ENCODE measurements at regions not wholly inside any gene's neighbourhood (a gene's known extent, or its start where the extent isn't known, plus 50 kb on each side); places are given as distances from the start of the nearest gene placed in this dataset.
"Not testable (repeated sequence)": the region's sequence is repeated elsewhere in the genome, so short reads cannot be mapped to it uniquely, and the experiment has no call there.

GRCh38 chr5:39579750-39580149 lies 155.0 kb upstream of the DAB2 start:
- DNase-seq, result no peak

DNA sequence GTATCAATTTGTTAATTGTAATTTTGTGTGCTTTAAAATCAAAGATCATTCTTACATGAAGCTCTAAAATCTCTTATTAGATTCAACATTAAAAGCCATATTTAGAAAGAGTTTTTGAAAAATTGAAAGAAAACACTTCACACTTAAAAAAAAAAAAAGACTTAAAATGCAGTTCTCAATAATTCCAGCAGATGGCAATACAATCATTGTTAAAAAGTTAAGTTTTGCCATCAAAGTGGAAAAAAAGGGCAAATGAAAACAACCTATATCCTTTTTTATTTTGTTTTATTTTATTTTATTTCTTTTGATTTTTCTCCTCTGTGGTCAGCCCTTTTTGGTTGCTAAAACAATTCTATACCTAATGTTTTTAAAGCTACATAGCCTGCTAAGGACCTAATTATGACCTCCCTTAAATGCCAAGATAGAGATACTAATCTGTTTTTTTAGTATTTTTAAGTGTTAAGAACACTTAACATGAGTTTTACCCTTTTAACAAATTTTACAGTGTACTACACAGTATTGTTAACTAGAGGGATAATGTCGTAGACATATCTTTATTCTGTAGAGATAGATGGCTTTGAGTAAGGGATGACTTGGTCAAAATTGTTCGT lies 154.2 kb upstream of the DAB2 start:
- no peak for DNase-seq

DNA sequence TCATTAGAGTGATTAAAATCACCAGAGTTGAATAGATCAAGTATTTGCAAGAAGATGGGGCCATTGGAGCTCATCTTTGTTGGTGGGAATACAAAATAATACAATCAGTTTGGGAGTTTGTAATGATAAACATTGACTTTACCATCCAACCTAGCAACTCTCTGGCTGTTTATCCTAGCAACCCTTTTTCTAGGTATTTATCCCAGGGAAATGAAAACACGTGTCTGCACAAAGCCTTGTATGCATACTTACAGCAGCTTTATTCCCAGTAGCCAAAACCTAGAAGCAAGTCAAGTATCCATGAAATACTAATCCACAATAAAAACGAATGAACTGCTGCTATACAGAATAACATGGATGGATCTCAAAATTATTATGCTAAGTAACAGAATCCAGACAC lies 152.7 kb upstream of the DAB2 start:
- DNase-seq, result no peak

GRCh38 chr5:39570403-39571027 lies 145.7 kb upstream of the DAB2 start:
- DNase-seq, result peak; percentile 77

DNA sequence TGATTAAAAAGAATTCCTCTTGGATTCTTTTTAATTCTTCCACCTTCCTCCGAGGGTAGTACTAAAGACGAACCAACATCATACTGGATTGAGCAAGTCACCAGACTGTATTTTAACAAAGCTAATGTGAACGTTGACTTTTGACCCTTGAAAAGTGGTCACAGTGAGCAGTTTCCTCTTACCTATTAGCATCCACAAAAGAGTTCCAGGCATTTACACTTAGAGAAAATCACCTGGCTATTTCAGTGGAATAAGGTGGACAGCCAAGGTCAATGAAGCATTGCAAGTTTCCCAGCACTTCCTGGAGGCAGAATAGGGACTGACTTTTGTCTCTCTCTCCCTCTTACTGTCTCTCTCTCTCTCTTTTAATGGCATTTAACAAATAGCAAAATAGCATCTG lies 145.1 kb upstream of the DAB2 start:
- no peak for DNase-seq

DNA sequence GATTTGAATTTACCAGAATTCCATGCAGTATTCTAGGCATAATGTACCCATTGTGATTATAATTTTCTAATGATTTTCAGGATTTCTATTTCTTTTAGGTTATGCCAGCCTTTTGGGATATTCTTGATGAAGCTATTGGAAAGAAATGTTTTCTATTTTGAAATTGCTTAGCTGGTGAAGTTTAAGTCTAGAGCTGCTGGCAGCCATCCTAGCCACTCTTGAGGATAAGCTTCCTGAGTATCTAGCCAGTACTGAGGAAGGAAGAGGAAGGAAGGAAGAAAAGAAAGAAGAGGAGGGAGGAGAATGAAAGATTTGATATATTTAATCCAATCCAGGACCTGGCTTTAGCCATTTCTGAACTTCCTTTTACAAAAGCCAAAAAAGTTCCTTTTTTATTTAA lies 142.1 kb upstream of the DAB2 start:
- no peak for DNase-seq

DNA sequence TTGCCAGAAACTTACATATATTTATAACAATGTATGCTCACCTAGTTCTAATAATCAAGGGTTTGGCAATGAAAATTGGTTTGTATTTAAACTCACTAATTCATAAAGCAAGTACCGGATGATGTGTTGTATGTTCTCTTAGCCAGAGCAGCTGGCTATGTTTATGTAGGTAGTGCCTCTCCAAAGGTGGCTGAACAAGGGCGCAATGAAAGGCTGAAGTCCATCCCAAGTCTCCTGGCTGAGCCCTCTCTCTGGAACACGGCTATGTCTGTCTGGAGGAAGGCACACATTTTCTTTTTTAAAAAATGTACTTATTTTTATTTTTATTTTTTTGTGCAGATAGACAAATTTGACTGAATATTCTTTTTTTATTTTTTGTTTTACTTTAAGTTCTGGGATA lies 141.2 kb upstream of the DAB2 start:
- no peak for DNase-seq

DNA sequence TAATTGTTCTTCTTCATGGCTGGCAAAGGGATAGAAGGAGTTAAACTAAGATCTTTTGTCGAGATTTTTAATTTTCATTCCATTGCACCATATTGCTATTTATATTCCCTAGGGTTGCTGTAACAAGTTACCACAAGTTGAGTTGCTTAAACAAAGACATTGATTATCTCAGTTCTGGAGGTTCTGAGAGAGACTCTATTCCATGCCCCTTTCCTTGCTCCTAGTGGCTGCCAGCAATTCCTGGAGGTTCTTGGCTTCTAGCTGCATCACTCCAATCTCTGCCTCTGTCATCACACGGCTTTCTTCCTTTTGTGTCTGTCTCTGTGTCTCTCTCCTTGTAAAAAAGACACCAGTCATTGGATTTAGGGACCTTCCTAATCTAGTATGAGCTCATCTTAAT lies 136.6 kb upstream of the DAB2 start:
- DNase-seq, result no peak

DNA sequence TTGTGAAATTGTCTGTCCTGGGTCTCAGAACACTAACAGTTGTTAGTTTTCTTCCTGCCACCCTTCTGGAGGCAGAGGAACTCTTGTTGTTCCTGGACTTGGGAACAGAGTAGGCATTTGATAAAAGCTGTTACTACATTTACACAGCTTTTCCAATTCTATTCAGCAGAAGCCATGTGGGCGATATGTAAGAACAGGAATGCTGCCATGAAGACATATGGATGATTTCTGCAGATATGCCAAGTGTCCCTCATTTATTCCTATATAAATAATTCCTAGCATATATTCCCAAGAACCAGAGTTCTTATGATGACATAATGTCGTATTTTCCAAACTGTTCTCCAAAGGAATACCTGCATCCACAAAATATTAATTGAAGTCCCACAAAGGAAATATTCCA lies 135.9 kb upstream of the DAB2 start:
- no peak for DNase-seq

- no peak for DNase-seq
Observed at GRCh38 chr5:39559923-39560322, 135.1 kb upstream of the DAB2 start.

GRCh38 chr5:39558541-39558940 lies 133.8 kb upstream of the DAB2 start:
- DNase-seq, result no peak

- no peak for DNase-seq
Observed at GRCh38 chr5:39555788-39556187, 131.0 kb upstream of the DAB2 start.

DNA sequence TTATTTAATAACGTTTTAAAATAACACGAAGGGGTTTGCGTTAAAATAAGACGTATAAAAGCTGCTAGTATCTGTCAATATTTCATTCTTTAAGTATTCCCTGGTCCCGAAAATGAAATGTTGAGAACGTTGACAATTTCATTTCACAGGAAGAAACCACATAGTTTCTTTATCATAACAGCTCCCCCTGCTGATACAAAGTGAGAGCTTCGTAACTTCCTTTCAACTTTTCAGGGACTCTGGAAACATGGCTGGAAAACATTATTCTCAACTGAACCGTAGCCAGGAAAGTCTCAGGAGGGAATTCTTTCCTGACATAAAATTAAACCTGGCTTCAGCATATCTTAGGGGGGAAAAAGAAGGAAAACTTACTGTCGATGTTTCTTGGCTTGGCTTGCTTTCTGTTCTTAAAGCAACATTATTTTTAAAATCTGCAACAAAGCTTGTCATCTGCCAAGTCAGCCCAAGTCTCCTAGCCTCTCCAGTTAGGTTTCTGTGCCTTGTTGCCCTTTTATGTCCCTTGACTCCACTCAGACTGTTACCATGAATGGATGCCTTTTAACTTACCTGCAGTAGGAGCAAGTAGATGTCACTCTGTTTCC lies 122.9 kb upstream of the DAB2 start:
- peak; percentile 77 for DNase-seq

- DNase-seq, result no peak
Observed at GRCh38 chr5:39544941-39545340, 120.2 kb upstream of the DAB2 start.

GRCh38 chr5:39543335-39543734 lies 118.6 kb upstream of the DAB2 start:
- DNase-seq, result no peak

DNA sequence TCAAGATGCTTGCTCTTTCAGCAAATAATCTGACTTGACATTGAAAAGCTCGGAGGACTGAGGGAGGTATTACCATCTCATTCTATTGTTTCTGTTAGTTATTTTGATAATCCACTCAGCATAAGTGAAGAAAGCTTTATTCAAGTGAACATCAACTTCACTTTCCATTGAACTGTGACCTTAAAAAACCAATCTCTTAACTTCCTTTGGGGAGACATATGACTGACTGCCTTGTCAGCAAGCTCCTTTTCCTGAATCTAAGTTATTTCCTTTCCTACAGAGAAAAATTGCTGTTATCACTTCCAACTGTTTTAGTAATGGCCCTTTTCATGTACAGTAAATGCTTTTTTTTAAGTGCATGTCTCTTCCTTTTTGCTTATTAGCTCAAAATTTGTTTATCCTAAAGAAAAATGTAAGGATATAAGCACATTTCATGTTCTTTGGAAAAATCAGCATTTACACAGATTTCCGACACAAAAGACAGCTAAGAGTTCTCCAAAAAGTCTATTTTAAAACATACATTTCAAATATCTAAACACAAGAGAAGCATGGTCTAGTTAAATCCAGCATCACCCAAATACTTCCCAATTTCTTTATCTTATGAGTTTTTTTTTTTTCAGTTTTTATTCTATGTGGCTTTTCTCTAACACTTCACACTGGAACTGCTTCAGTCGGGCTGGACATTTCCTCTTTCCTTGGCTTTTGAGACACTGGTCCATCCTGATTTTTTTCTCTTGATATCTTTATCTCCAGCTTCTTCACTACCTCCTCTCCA lies 117.9 kb upstream of the DAB2 start:
- DNase-seq, result no peak

DNA sequence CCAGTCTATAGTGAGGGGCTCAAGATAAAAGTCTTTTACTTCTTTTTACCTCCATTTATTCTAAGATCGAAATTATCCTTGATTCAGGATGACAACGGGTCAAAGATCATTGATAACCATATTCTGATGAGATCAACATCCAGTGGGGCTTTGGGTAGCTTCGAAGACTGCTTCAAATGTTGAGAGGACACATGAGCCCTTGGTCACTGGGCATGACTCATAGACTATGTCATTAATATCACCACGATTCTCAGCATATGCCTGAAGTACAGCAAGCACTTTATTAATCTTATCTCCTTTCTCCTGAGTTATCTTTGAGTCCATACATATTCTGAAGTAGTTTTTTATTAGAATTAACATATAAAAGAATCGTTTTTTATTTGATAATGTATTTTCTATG lies 117.1 kb upstream of the DAB2 start:
- no peak for DNase-seq

GRCh38 chr5:39539470-39539869 lies 114.7 kb upstream of the DAB2 start:
- DNase-seq, result no peak

- no peak for DNase-seq
Observed at GRCh38 chr5:39534690-39535089, 109.9 kb upstream of the DAB2 start.

GRCh38 chr5:39533749-39534148 lies 109.0 kb upstream of the DAB2 start:
- no peak for DNase-seq

DNA sequence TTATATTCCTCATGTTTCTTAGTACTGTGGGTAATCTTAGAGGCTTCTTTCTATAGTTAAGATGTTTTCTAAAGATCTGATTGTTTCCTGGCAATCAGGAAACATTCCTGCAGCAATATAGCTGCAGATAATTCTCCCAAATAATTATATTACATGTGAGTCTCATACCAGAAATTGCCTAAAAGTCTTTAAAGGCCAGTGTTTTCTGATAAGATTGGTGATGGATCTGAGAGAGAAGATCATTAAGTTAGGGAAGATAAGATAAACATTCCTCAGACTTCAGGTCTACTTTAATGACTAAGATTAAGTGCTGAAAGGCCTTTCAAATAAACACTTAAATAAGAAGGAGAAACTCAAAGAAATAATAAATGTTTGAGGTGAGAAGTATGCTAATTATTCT lies 107.7 kb upstream of the DAB2 start:
- DNase-seq, result no peak

GRCh38 chr5:39531306-39531705 lies 106.5 kb upstream of the DAB2 start:
- DNase-seq, result no peak

- no peak for DNase-seq
Observed at GRCh38 chr5:39526914-39527477, 102.2 kb upstream of the DAB2 start.

GRCh38 chr5:39525781-39526180 lies 101.0 kb upstream of the DAB2 start:
- DNase-seq, result not testable (repeated sequence)

All from SHP77 treated with DMSO at 0.1 percent for 48 hours (cell line).